SK-N-MC (cell line): ENCODE measurements at regions not wholly inside any gene's neighbourhood (a gene's known extent, or its start where the extent isn't known, plus 50 kb on each side); places are given as distances from the start of the nearest gene placed in this dataset.

ENCODE experiments used
- EZH2 ChIP-seq: fragments of 200-600 bp; sonication (generic); IDR thresholded peaks from one replicate; pipeline ENCODE4 v1.6.1; 2017; ENCODE audit warnings: antibody characterized with exemption
- POLR2AphosphoS5 ChIP-seq: IDR thresholded peaks from 2 replicates; pipeline ENCODE4 v1.6.1; 2012; ENCODE audit warnings: mild to moderate bottlenecking, low read depth, low read length, borderline replicate concordance

- TF ChIP-seq EZH2 (no peak), POLR2AphosphoS5 (no peak)
Observed at GRCh38 chr11:10920875-10921274, 63.0 kb upstream of the ZBED5 start.
